ENCODE measurements at regions not wholly inside any gene's neighbourhood (a gene's known extent, or its start where the extent isn't known, plus 50 kb on each side); places are given as distances from the start of the nearest gene placed in this dataset.

DNA sequence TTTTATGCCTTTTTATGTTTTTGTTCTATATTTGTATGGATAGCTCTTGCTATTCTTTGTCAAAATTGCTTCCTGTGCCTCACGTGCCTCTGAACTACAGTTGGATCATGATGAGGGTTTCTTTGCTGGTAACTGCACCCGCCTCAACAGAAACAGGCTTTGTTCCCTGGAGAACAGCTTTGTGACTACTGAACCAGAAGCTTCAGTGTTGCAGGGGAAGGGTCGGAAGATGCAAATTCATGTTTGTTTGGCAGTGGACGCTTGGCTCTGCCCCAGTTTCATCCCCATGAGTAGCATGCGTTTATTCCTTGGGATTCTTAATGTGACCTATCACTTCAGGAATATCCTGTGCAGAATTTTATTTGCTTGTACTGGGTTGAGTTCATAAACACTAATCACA lies 959.1 kb upstream of the WWC1 start:
- H3K9ac ChIP-seq (ENCODE audit: insufficient read length), result no peak overlapping the region
- TF ChIP-seq POLR2AphosphoS5 (IDR thresholded peaks at IDR 0.05; ENCODE audit: borderline replicate concordance, low read depth, low read length) (no peak), EZH2 (IDR thresholded peaks at IDR 0.05) (no peak), FOXP2 (optimal IDR thresholded peaks at IDR 0.05; ENCODE audit: control extremely low read depth, extremely low read length, insufficient read depth) (no peak)
- DNase-seq (ENCODE audit: low read depth, low spot score), result no peak

DNA sequence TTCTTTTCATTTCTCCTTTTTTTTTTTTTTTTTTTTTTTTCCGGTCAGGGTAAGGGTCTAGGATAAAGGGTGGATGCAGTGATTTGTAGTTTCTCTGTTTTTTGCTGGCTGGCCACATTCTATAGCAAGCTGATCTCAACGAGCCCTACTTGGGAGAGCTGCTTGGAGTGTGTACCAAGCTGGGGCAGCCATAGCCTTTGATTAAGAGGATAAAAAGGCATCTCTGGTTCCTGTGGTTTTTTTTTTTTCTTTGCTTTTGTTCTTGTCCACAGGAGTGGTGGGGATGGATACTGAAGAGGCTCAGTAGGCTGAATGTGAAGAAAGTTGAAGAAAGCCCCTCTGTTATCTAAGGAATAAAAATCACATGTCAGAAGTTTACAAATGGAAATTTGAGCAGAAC lies 955.3 kb upstream of the WWC1 start:
- TF ChIP-seq EZH2 (IDR thresholded peaks at IDR 0.05) (no peak), FOXP2 (optimal IDR thresholded peaks at IDR 0.05; ENCODE audit: control extremely low read depth, extremely low read length, insufficient read depth) (no peak), POLR2AphosphoS5 (IDR thresholded peaks at IDR 0.05; ENCODE audit: borderline replicate concordance, low read depth, low read length) (no peak)
- Histone ChIP-seq H3K27ac (no peak overlapping the region), H3K9me3 (ENCODE audit: low read depth, low read length) (no peaks in the 10 kb centered on the region), H3K36me3 (ENCODE audit: insufficient read depth, low read length) (no peaks in the 10 kb centered on the region), H3K4me3 (no peak overlapping the region), H3K9ac (ENCODE audit: insufficient read length) (no peak overlapping the region)
- DNase-seq (ENCODE audit: low read depth, low spot score), result no peak

More for the DNA sequence above, 959.1 kb upstream of the WWC1 start:
- no peaks in the 10 kb centered on the region for H3K36me3 ChIP-seq (ENCODE audit: insufficient read depth, low read length)
- H3K4me3 ChIP-seq, result no peak overlapping the region
- no peaks in the 10 kb centered on the region for H3K9me3 ChIP-seq (ENCODE audit: low read depth, low read length)
- H3K27ac ChIP-seq, result no peak overlapping the region

DNA sequence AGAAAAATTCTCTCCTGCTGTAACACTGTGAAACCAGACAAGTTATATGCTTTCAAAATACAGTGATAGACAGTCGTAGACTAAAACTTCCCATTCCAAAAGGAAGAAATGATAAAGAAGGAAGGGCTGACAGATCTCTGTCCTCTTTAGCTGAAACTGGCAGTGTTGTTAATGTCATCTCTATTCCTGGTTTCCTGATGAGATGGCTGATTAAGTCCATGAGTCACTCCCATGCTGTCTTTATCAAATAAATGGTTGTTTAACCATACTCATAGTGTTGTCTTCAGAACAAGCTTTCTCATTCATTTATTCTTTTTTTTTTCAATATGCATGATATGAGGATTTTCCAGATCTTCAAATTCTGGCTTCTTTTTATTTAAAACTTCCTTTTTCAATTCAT lies 952.2 kb upstream of the WWC1 start:
- H3K9ac ChIP-seq (ENCODE audit: insufficient read length), result no peak overlapping the region
- H3K4me3 ChIP-seq, result no peak overlapping the region
- H3K27ac ChIP-seq, result no peak overlapping the region
- H3K36me3 ChIP-seq (ENCODE audit: insufficient read depth, low read length), result no peaks in the 10 kb centered on the region
- no peak for DNase-seq (ENCODE audit: low read depth, low spot score)
- TF ChIP-seq EZH2 (IDR thresholded peaks at IDR 0.05) (no peak), FOXP2 (optimal IDR thresholded peaks at IDR 0.05; ENCODE audit: control extremely low read depth, extremely low read length, insufficient read depth) (no peak), POLR2AphosphoS5 (IDR thresholded peaks at IDR 0.05; ENCODE audit: borderline replicate concordance, low read depth, low read length) (no peak)
- no peaks in the 10 kb centered on the region for H3K9me3 ChIP-seq (ENCODE audit: low read depth, low read length)

DNA sequence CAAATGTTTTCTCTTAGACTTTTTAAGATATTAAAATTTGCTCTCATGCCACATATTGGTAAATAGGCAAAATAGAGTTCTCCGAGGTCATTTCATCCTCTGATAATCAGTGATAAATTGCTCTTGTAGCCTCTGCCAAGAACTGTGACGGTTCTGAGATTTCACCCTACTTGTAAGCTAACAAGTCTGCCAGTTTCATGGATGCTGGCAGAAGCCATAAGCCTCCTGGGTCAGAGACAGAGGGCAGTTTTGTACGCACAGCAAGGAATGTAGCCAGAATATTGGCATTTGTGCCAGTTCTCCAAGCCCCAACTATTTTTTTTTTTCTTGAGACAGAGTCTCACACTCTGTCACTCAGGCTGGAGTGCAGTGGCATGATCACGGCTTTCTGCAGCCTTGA lies 945.0 kb upstream of the WWC1 start:
- H3K9ac ChIP-seq (ENCODE audit: insufficient read length), result no peak overlapping the region
- H3K4me3 ChIP-seq, result no peak overlapping the region
- no peak overlapping the region for H3K27ac ChIP-seq
- H3K9me3 ChIP-seq (ENCODE audit: low read depth, low read length), result no peaks in the 10 kb centered on the region
- DNase-seq (ENCODE audit: low read depth, low spot score), result no peak
- no peaks in the 10 kb centered on the region for H3K36me3 ChIP-seq (ENCODE audit: insufficient read depth, low read length)
- no peak for TF ChIP-seq POLR2AphosphoS5 (IDR thresholded peaks at IDR 0.05; ENCODE audit: borderline replicate concordance, low read depth, low read length)
- no peak for TF ChIP-seq EZH2 (IDR thresholded peaks at IDR 0.05)
- no peak for TF ChIP-seq FOXP2 (optimal IDR thresholded peaks at IDR 0.05; ENCODE audit: control extremely low read depth, extremely low read length, insufficient read depth)

DNA sequence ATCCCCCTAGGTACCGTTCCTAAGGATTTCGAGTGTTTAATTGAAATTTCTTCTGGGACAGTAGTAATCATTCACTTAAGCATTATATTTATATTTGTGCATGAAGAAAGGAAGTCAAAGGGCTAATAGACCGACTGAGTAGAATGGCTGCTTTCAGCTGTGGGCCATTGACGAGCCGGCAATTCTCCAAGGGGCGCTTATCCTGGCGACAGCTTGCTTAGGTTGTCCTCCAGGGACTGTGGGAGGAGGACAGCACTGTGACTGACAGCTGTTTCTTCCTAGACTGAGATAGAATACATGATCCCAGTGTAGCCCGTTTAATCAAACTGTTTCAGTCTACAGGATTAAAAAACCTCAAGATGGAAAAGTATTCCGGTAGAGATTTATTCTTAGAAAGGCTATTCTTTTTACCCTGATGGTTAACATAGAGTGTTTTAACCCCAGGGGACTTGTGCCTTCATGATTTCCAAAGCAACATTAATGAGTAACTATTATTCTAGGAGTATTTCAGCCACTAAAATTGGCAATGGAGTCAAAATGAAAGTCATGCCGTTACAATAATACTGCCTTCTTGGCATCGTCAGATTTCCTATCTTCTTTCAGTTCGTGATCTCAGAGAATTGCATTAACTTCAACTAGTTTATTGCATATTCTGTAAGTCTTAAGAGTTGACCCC lies 943.1 kb upstream of the WWC1 start:
- H3K4me3 ChIP-seq, result no peak overlapping the region
- no peak for DNase-seq (ENCODE audit: low read depth, low spot score)
- no peaks in the 10 kb centered on the region for H3K36me3 ChIP-seq (ENCODE audit: insufficient read depth, low read length)
- no peaks in the 10 kb centered on the region for H3K9me3 ChIP-seq (ENCODE audit: low read depth, low read length)
- H3K27ac ChIP-seq, result no peak overlapping the region
- H3K9ac ChIP-seq (ENCODE audit: insufficient read length), result no peak overlapping the region
- TF ChIP-seq EZH2 (IDR thresholded peaks at IDR 0.05), result no peak
- TF ChIP-seq FOXP2 (optimal IDR thresholded peaks at IDR 0.05; ENCODE audit: control extremely low read depth, extremely low read length, insufficient read depth), result no peak
- no peak for TF ChIP-seq POLR2AphosphoS5 (IDR thresholded peaks at IDR 0.05; ENCODE audit: borderline replicate concordance, low read depth, low read length)

DNA sequence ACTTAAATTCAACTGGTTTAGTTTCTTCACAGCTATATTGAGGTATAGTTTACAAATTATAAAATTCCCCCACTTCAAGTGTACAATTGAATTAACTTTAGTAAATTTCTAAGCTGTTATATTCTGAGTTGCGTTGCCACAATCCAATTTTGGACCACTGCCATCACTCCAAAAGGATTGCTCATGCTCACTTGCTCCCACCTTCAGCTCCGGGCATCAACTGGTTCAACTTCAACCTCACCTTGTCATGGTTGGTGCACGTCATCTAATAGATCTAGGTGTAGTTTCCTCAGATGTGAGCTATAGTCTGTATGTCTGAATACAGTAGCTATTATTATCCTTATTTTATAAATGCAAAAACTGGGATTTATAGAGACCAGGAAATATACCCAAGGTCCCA lies 942.5 kb upstream of the WWC1 start:
- Histone ChIP-seq H3K4me3 (no peak overlapping the region), H3K27ac (no peak overlapping the region), H3K36me3 (ENCODE audit: insufficient read depth, low read length) (no peaks in the 10 kb centered on the region), H3K9me3 (ENCODE audit: low read depth, low read length) (no peaks in the 10 kb centered on the region), H3K9ac (ENCODE audit: insufficient read length) (no peak overlapping the region)
- TF ChIP-seq POLR2AphosphoS5 (IDR thresholded peaks at IDR 0.05; ENCODE audit: borderline replicate concordance, low read depth, low read length) (no peak), EZH2 (IDR thresholded peaks at IDR 0.05) (no peak), FOXP2 (optimal IDR thresholded peaks at IDR 0.05; ENCODE audit: control extremely low read depth, extremely low read length, insufficient read depth) (no peak)
- no peak for DNase-seq (ENCODE audit: low read depth, low spot score)

DNA sequence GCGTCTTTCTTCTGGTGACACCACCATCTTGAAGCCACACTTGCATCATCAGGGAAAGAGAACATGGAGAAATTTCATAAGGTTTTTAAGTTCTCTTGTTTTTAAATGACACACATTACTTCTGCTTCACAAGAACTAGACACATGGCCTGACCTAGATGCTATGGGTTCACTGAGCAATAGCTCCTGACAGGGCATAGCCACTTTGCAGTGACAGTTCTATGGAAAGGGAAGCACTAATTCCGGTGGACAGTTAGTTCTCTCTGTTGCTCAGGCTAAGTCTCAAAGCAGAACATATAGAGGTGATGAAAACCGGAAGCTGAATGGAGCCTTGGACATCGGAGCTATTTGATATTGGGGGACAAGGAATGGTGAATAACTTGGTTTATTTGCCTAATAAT lies 940.1 kb upstream of the WWC1 start:
- Histone ChIP-seq H3K4me3 (no peak overlapping the region), H3K9me3 (ENCODE audit: low read depth, low read length) (no peaks in the 10 kb centered on the region), H3K36me3 (ENCODE audit: insufficient read depth, low read length) (no peaks in the 10 kb centered on the region), H3K27ac (no peak overlapping the region), H3K9ac (ENCODE audit: insufficient read length) (no peak overlapping the region)
- DNase-seq (ENCODE audit: low read depth, low spot score), result no peak
- TF ChIP-seq EZH2 (IDR thresholded peaks at IDR 0.05) (no peak), FOXP2 (optimal IDR thresholded peaks at IDR 0.05; ENCODE audit: control extremely low read depth, extremely low read length, insufficient read depth) (no peak), POLR2AphosphoS5 (IDR thresholded peaks at IDR 0.05; ENCODE audit: borderline replicate concordance, low read depth, low read length) (no peak)

DNA sequence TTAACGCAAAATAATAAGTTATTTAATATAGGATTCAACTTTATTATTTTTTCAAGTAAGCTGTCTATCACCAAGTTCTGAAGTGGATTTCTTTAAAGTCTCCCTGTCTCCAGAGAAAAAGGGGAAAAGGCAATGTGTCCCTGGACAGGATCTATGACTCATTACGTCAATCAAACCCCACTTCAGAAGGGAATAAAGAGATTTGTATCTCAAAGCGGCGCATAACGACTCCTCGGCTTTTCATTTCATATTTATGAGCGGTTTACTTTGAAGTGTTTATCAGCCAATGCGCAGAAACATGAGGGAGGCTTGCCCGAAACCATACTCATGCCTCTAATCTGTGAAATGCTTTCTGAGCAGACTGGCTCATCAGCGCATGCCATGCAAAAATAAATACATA lies 938.6 kb upstream of the WWC1 start:
- Histone ChIP-seq H3K9ac (ENCODE audit: insufficient read length) (no peak overlapping the region), H3K36me3 (ENCODE audit: insufficient read depth, low read length) (no peaks in the 10 kb centered on the region), H3K9me3 (ENCODE audit: low read depth, low read length) (no peaks in the 10 kb centered on the region), H3K4me3 (peak overlapping the region; percentile 58), H3K27ac (no peak overlapping the region)
- TF ChIP-seq EZH2 (IDR thresholded peaks at IDR 0.05), result no peak
- TF ChIP-seq FOXP2 (optimal IDR thresholded peaks at IDR 0.05; ENCODE audit: control extremely low read depth, extremely low read length, insufficient read depth), result no peak
- TF ChIP-seq POLR2AphosphoS5 (IDR thresholded peaks at IDR 0.05; ENCODE audit: borderline replicate concordance, low read depth, low read length), result no peak
- DNase-seq (ENCODE audit: low read depth, low spot score), result peak; percentile 51

DNA sequence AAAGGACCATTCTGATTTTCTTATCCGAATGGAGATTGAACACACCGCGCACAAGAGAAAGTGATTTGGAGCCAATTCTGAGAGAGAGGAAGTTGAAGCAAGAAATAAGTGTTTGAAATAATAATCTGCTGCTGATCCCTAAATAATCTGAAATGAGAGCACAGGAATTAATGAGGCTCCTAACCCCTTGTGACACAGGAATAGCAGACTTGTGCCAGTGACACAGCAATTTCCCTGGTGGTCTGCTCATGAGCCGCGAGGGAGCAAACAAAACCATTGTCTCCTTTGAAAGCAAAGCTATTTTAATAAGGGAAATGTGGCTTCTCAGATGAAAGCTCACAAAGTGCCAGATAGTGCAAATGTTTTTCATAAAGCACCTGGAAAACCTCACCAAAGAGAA lies 936.1 kb upstream of the WWC1 start:
- no peaks in the 10 kb centered on the region for H3K9me3 ChIP-seq (ENCODE audit: low read depth, low read length)
- no peaks in the 10 kb centered on the region for H3K36me3 ChIP-seq (ENCODE audit: insufficient read depth, low read length)
- no peak overlapping the region for H3K9ac ChIP-seq (ENCODE audit: insufficient read length)
- no peak overlapping the region for H3K27ac ChIP-seq
- TF ChIP-seq POLR2AphosphoS5 (IDR thresholded peaks at IDR 0.05; ENCODE audit: borderline replicate concordance, low read depth, low read length) (no peak), EZH2 (IDR thresholded peaks at IDR 0.05) (no peak), FOXP2 (optimal IDR thresholded peaks at IDR 0.05; ENCODE audit: control extremely low read depth, extremely low read length, insufficient read depth) (no peak)
- H3K4me3 ChIP-seq, result no peak overlapping the region
- DNase-seq (ENCODE audit: low read depth, low spot score), result no peak
